GM23338 (cell line): ENCODE measurements at regions not wholly inside any gene's neighbourhood (a gene's known extent, or its start where the extent isn't known, plus 50 kb on each side); places are given as distances from the start of the nearest gene placed in this dataset.

Experiments used
- CREB1 ChIP-seq: fragments of 250-450 bp; sonication (Bioruptor Pico); IDR thresholded peaks from 2 replicates; pipeline ENCODE4 v1.5.0; 2020; ENCODE audit warnings: low read depth, mild to moderate bottlenecking, moderate library complexity
- EZH2 ChIP-seq: fragments of 200-600 bp; sonication (generic); IDR thresholded peaks from one replicate; pipeline ENCODE4 v1.8.0; 2017; ENCODE audit warnings: antibody characterized with exemption, mild to moderate bottlenecking, low read depth; ENCODE audit not compliant: unreplicated experiment
- EZH2phosphoT487 ChIP-seq: fragments of 200-600 bp; sonication (generic); IDR thresholded peaks from one replicate; pipeline ENCODE4 v1.8.1; 2018; ENCODE audit warnings: antibody characterized with exemption; ENCODE audit not compliant: unreplicated experiment
- TF ChIP-seq, protein P1 (sequence below), 2 experiments: fragments of 200-600 bp in 1 of 2; sonication (generic) in 1 of 2; conservative IDR thresholded peaks; 2 replicates each; pipeline versions ENCODE4 v1.5.1 to v1.6.1; 2016 to 2017; ENCODE audit warnings: antibody characterized with exemption in 2 of 2, low read depth in 2 of 2, mild to moderate bottlenecking in 2 of 2, moderate library complexity in 1 of 2
- TF ChIP-seq, protein P2 (sequence below): IDR thresholded peaks from one replicate; pipeline ENCODE4 v1.6.1; 2018; ENCODE audit warnings: antibody characterized with exemption; ENCODE audit not compliant: unreplicated experiment

DNA sequence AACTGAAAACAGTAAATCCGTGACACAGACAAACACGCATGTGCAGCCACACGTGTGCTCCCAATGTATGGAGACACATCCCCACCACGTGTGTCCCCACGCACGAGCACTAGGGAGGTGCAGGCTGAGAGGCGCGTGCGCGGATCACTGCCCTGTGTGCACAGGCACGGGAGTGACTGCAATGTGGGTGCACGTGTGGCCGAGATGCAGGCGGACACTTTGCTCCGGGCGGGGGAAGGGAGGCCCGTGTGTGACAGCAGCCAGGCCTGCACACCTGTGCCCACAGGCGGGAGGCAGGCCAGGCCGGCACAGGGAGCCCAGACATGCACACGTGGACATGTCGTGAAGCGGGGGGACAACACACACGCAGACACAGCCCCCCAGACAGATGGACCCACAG lies 77.0 kb downstream of the PTPRS start:
- TF ChIP-seq, protein P1, sequence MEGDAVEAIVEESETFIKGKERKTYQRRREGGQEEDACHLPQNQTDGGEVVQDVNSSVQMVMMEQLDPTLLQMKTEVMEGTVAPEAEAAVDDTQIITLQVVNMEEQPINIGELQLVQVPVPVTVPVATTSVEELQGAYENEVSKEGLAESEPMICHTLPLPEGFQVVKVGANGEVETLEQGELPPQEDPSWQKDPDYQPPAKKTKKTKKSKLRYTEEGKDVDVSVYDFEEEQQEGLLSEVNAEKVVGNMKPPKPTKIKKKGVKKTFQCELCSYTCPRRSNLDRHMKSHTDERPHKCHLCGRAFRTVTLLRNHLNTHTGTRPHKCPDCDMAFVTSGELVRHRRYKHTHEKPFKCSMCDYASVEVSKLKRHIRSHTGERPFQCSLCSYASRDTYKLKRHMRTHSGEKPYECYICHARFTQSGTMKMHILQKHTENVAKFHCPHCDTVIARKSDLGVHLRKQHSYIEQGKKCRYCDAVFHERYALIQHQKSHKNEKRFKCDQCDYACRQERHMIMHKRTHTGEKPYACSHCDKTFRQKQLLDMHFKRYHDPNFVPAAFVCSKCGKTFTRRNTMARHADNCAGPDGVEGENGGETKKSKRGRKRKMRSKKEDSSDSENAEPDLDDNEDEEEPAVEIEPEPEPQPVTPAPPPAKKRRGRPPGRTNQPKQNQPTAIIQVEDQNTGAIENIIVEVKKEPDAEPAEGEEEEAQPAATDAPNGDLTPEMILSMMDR (conservative IDR thresholded peaks at IDR 0.05; ENCODE audit: low read depth in 2 of 2) = no peak
- TF ChIP-seq EZH2 = no peak
- TF ChIP-seq, protein P2, sequence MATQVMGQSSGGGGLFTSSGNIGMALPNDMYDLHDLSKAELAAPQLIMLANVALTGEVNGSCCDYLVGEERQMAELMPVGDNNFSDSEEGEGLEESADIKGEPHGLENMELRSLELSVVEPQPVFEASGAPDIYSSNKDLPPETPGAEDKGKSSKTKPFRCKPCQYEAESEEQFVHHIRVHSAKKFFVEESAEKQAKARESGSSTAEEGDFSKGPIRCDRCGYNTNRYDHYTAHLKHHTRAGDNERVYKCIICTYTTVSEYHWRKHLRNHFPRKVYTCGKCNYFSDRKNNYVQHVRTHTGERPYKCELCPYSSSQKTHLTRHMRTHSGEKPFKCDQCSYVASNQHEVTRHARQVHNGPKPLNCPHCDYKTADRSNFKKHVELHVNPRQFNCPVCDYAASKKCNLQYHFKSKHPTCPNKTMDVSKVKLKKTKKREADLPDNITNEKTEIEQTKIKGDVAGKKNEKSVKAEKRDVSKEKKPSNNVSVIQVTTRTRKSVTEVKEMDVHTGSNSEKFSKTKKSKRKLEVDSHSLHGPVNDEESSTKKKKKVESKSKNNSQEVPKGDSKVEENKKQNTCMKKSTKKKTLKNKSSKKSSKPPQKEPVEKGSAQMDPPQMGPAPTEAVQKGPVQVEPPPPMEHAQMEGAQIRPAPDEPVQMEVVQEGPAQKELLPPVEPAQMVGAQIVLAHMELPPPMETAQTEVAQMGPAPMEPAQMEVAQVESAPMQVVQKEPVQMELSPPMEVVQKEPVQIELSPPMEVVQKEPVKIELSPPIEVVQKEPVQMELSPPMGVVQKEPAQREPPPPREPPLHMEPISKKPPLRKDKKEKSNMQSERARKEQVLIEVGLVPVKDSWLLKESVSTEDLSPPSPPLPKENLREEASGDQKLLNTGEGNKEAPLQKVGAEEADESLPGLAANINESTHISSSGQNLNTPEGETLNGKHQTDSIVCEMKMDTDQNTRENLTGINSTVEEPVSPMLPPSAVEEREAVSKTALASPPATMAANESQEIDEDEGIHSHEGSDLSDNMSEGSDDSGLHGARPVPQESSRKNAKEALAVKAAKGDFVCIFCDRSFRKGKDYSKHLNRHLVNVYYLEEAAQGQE = no peak
- TF ChIP-seq EZH2phosphoT487 = no peak
- TF ChIP-seq CREB1 (CRISPR knock-in tag) = no peak
